GM18505 (cell line): ENCODE measurements at regions not wholly inside any gene's neighbourhood (a gene's known extent, or its start where the extent isn't known, plus 50 kb on each side); places are given as distances from the start of the nearest gene placed in this dataset.
A peak's percentile ranks its signal among the peaks of the same experiment; 100 is the strongest.
"Not testable (repeated sequence)": the region's sequence is repeated elsewhere in the genome, so short reads cannot be mapped to it uniquely, and the experiment has no call there.

Experiments used
- ATAC-seq: cut with Tn5 transposase; IDR thresholded peaks from one replicate; pipeline ENCODE4 v1.9.1; 2021; ENCODE audit not compliant: unreplicated experiment
- POLR2A ChIP-seq: IDR thresholded peaks from 4 replicates; pipeline ENCODE4 v1.6.1; 2011; ENCODE audit warnings: borderline replicate concordance; ENCODE audit not compliant: insufficient read depth, insufficient read length; ENCODE audit errors: extremely low read depth

DNA sequence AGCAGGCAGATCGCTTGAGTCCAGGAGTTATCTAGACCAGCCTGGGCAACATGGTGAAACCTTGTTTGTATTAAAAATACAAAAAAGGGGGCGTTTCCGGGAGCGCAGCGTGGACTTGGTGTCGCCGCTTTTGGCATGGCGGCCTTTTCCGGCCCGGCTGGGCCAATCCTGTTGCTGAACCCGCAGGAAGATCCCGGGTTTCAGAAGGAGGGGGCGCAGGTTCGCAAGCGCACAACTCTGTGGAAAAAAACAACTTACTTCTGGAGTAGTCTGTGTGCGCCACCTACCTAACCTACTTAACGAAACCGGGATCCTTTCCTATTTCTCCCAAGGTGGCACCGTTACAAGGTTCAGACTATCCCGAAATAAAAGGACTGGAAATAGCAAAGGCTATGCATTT lies 198.6 kb downstream of the MSX2 start:
- TF ChIP-seq POLR2A = no peak

DNA sequence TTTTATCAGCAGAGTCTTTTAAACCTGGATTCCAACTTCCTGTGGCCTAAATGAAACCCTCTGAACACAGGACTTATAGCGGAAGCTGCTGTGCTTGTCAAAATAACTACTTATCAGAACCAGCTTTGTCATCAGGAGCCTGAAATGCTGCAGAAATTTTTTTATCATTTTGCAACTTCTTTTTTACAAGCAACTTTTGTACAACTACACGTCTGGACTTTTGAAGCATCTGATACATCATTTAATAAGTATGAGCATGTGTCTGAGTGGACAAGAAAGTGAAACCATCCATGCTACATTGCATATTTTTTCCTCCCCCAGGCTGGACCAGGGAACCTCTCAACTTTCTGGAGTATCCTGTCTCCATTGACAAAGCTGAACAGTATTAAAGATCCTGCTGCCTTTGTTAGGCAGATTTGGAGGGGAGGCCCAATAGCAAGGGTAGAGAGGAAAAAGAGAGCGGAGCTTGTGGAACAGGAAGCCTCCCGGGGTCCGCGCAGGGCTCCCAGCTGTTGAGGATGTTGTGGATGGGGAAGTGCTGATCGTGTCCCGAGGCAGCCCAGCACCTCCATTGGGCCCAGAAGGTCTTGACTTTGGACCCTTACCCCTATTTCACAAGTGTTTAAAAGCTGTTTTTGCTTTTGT lies 196.6 kb downstream of the MSX2 start:
- ATAC-seq = no peak
- TF ChIP-seq POLR2A = no peak

More for the DNA sequence above, 198.6 kb downstream of the MSX2 start:
- no peak for ATAC-seq

DNA sequence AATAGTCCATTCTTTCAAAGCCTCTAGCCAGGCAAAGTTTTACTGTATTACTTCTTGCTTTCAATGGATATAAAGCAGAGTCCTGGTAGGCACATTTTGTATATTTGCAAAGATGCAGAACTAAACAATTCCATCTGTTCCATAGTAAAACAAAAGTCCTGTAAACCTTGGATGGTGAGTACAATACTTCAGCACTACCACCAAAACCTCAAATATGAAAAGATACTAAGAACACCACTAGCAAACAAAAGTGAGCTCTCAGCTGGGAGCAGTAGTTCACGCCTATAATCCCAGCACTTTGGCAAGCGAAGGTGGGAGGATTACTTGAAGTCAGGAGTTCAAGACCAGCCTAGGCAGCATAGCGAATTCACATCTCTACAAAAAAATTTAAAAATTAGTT lies 195.0 kb downstream of the MSX2 start:
- ATAC-seq = no peak
- no peak for TF ChIP-seq POLR2A

DNA sequence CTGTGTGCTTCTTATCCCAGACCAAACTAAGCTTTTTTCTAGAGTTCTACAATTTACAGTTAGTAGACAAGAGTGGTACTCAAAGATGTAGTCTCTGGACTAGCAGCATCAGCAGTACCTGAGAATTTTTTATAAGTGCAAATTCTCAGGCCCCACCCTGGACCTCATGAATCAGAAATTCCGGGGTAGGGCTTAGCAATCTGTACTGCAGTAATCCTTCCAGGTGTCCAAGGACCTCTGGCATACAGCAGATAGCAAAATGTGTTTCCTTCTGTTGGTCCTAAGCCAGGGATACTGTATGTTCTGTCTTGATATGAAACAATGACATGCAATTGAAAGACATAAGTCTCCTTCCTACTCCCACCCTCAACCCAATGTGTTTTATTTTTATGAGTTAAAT lies 194.3 kb downstream of the MSX2 start:
- ATAC-seq = no peak
- TF ChIP-seq POLR2A = no peak

DNA sequence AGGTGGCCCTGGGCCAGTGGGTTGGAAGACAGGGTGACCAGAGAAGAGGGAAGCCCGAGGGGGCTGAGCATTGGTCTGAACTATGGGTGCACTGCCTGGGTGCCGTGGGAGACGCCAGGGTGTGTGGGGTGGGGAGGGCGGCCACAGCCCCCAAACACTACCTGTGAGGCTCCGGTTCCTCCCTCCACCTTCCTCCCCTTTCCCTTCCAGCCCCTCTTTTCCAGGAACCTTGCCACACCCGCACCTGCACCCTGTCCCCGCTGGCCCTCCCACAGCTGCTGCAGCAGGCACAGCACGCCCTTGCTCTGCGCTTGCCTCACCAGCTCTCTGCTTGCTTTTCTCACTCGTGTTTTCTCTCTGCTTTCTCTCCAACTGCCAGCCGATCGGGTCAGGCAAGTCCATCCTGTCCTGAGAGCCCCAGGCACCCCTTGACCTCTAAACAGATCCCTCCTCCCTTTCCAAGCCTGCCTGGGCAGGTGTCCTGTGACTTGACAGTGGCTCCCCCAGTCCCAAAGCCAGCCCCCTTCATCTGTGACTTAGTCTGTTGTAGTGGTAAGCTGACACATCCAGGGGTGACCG lies 193.7 kb downstream of the MSX2 start:
- TF ChIP-seq POLR2A = no peak
- ATAC-seq = no peak

DNA sequence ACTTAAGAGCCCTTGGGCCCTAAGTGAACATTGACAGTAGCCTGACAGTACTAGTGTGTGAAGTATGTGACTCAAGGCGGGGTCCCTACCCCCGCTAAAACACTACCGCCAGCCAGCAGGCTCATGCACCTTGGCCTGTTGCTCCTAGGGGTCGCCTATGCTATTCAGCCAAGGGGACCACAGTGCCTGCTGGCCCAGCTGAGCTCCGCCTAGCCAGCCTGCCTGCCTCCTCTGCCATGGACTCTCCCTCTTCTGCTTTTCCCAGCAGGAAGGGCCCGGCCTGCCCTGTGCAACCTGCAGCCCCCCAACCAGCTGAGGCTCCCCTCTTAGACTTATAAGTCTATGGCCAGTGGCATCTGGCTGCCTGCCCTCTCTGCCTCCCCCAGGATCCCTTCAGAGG lies 193.1 kb downstream of the MSX2 start:
- ATAC-seq = not testable (repeated sequence)

DNA sequence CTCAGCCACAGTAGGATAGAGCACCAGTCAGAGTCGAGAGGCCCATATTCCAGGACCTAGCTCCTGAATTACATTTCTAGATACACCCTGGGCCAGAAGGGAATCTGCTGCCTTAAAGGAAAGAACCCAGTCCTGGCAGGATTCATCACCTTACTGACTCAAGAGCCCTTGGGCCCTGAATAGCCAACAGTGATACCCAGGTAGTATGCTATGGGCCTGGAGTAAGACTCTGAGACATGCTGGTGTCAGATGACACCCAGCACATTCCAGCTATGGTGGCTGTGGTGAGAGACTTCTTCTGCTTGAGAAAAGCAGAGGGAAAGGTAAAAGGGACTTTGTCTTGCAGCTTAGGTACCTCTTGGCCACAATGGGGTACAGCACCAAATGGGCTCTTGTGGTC lies 192.5 kb downstream of the MSX2 start:
- not testable (repeated sequence) for ATAC-seq

DNA sequence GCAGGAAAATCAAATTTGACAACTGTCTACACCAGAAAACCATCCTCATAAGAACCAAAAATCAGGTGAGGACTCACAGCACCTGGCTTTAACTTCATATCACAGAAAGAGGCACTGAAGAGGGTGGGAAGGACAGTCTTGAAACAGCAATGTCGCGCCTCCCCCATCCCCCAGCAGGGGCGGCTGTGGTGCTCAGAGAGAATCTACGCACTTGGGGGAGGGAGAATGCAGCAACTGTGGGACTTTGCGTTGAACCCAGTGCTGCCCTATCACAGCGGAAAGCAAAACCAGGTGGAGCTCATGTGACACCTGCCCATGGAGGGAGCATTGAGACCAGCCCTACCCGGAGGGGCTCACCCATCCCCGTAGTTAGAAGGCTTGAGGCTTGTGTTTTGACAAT lies 191.8 kb downstream of the MSX2 start:
- no peak for TF ChIP-seq POLR2A
- no peak for ATAC-seq

DNA sequence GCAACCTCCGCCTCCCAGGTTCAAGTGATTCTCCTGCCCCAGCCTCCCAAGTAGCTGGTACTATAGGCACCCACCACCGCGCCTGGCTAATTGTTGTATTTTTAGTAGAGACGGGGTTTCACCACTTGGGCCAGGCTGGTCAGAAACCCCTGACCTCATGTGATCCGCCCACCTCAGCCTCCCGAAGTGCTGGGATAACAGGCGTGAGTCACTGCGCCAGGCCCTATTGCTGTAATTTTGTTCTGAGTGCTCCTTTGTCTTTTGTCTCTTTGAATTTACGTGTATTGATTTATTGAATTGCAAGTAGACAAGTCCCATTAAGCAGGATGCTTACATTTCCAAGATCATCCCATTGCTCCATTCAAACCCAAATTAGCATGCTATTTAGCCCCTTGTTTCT lies 186.7 kb downstream of the MSX2 start:
- TF ChIP-seq POLR2A = no peak
- ATAC-seq = no peak

DNA sequence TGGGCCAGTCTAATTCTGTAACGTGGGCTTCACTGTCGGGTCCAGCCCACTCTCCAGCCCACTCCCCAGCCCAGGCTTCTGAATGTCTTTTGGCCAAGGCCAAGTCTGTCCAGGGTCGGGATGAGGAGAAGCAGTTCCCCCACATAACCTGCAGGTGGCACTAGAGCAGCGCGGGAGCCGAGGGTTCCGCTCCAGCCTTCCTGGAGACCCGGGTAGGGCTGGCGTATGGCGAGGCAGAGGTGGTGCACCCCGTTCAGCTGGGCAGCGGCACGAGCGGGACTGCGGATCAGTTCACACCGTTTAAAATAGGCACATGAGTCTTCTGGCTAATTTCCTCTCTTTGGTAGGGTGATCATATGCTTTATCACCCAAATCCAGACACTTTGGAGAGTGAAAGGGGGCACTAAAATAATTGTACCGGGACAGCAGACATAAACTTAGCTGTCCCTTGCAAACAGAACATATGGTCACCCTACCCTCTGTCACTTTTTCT lies 185.9 kb downstream of the MSX2 start:
- ATAC-seq = peak; percentile 76
- no peak for TF ChIP-seq POLR2A

DNA sequence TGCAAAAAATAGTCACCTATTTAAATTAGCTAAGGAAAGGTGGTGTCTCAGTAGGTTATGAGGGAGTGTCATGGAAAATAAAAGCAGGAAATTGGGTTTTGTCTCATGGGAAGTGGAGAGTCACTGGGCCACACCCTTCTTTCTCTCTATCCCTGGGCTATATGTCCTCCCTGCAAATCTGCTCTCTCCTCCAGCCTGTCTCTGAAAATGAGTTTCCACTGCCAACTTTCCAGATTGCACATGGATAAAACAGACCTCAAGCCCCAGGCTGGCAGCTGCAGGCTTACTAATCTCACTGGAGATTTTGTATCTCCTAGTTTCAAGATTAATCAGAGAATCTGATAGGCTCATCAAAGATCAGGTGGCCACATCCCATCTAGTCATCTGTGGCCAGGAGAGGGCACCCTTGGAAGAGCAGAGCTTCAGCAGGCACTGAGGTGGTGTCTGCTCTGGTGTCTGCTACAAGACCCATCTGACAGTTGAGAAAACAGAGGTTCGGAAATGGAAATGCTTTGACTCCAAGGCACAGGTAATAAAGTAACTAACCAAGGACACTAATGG lies 178.9 kb downstream of the MSX2 start:
- no peak for TF ChIP-seq POLR2A
- ATAC-seq = no peak

DNA sequence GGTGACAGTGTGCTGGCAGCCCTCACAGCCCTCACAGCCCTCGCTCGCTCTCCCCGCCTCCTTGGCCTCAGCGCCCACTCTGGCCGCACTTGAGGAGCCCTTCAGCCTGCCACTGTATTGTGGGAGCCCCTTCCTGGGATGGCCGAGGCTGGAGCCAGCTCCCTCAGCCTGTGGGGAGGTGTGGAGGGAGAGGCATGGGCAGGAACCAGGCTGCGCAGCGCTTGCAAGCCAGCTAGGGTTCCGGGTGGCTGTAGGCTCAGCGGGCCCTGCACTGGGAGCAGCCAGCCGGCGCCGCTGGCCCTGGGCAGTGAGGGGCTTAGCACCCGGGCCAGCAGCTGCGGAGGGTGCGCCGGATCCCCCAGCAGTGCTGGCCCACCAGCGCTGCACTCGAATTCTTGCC lies 177.0 kb downstream of the MSX2 start:
- ATAC-seq = no peak
- no peak for TF ChIP-seq POLR2A

DNA sequence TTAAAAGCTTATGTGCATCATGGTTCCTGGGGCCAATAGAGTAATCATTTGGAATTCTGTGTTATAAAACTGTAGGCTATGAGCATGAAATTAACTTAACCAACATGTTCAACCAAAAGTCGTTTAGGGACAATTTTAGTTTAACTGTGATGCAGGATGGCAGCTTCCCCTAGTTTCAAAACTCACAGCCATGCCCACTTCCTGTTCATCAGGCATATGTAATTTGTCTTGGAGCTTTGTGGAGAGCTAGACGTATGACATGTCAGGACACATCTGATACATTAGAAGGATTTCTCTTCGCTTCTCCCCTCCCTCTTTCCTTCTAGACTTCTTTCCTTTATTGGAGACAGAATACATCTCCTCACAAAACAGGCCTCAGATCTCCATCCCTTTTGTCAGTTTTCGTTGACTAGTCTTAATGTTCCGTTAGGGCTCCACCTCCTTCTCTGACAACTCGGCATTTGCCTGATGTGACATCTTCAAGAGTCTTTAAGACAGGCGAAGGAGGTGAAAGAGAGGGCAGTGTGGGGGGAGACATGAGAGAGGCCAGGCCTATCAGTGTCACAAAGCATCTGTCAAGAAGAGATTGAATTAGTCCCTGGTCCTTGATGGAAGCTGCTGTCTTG lies 176.0 kb downstream of the MSX2 start:
- ATAC-seq = no peak
- TF ChIP-seq POLR2A = no peak

DNA sequence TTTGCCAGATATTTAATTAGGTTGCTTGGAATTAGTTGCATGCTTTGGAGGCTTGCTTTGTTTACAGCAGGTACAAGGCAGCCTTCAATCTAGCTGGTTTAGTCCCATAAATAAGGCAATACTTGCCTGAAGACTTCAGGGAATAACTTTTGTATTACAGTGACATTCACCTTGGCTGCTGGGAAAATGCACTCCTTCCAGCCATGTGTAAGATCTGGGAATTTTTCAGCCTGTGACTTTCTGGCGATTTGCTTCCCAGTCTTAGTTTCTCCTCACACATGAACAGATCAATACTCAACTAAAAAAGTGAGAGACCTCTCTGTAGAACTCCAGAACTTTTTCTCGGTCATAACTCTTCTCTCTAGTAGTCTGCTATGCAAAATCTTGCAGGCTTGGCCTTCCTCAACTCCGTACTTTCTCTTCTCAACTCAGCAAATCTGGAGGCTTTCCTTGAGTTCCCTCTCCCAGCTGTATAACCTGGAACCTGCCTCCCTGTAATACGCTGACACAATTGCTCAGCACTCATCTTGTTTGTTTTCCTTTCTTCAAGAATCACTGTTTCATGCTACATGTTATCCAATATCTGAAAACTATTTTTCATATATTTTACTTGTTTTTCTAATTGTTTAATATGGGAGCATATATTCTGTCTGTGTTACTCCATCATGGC lies 173.0 kb downstream of the MSX2 start:
- ATAC-seq = no peak
- TF ChIP-seq POLR2A = no peak
